ENCODE measurements at regions not wholly inside any gene's neighbourhood (a gene's known extent, or its start where the extent isn't known, plus 50 kb on each side); places are given as distances from the start of the nearest gene placed in this dataset.

DNA sequence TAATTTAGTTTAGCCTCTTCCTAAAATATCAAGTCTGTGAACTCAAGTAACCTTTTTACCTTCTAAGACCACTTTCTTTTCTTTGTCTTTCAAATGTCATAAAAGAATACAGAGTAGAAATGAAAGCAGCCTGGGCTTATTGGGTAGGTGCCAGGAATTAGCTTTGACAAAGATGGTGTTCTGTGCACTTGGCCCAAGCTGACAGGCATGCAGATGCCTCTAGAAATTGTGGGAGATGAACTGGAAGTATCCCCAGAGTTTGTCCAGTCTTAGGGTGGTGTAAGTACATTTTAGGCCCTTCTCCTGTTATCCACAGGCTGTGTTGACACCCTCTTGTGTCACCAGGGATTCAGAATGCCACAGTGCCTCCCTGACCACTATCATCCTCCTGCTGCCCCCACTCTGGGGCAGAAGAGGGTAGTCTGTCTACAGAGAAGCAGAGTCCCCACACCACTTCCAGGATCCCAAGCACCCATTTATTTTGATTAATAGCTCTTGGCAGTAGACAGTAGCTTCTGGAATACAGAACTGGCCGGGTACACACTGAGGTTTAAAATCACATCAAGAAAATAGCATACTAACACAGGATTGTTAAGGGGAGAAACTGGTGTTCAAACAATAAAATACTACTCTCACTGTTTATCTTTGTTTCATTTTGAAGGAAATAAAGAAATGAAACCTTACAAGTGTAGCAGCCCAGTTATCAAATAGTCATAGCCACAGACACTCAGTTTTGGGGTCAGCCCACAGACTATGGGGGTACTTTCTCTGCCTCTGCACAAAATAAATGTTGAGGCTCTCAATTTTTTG, 343.2 kb downstream of the KCNRG start:
- TF ChIP-seq POLR2A (IDR thresholded peaks at IDR 0.05; ENCODE audit: low read depth, low read length) (no peak), POLR2AphosphoS5 (IDR thresholded peaks at IDR 0.05; ENCODE audit: low read depth, low read length) (no peak)

Measured in GM12891 (cell line).